ENCODE measurements at regions not wholly inside any gene's neighbourhood (a gene's known extent, or its start where the extent isn't known, plus 50 kb on each side); places are given as distances from the start of the nearest gene placed in this dataset.

DNA sequence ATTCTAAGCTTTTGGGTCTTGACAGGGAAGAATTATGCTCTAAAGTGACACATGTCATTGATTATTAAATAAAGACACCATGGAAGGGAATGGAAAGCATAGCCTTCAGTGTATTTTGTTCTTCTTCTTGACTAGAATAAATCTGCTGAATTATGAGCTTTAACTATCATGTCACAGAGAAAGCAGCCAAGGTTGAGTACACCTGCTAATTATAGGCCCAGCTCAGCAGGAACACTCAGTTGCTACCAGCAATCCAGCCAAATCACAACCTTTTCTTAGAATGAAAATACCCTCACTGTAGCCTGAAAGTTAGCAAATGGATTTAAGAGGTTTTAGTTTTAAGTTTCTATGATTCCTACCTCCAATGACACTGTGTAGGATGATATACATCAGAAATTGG lies 225.3 kb upstream of the RHOBTB1 start:
- TF ChIP-seq EP300 (IDR thresholded peaks at IDR 0.05) (no peak), POLR2A (IDR thresholded peaks at IDR 0.05) (no peak), POLR2AphosphoS5 (IDR thresholded peaks at IDR 0.05) (no peak)
- TF ChIP-seq, protein P1, sequence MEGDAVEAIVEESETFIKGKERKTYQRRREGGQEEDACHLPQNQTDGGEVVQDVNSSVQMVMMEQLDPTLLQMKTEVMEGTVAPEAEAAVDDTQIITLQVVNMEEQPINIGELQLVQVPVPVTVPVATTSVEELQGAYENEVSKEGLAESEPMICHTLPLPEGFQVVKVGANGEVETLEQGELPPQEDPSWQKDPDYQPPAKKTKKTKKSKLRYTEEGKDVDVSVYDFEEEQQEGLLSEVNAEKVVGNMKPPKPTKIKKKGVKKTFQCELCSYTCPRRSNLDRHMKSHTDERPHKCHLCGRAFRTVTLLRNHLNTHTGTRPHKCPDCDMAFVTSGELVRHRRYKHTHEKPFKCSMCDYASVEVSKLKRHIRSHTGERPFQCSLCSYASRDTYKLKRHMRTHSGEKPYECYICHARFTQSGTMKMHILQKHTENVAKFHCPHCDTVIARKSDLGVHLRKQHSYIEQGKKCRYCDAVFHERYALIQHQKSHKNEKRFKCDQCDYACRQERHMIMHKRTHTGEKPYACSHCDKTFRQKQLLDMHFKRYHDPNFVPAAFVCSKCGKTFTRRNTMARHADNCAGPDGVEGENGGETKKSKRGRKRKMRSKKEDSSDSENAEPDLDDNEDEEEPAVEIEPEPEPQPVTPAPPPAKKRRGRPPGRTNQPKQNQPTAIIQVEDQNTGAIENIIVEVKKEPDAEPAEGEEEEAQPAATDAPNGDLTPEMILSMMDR (IDR thresholded peaks at IDR 0.05) = no peak
- Histone ChIP-seq H3K36me3 (no peaks in the 10 kb centered on the region), H3K27me3 (no peaks in the 10 kb centered on the region), H3K4me1 (peaks cover 0 to 4% (median under 1%) of the 10 kb centered on the region in 4 donors), H3K27ac (no peak overlapping the region), H3K4me3 (no peak overlapping the region), H3K9me3 (no peaks in the 10 kb centered on the region)
- no peak for ATAC-seq (ENCODE audit: low FRiP score in 2 of 2)
- no peak for DNase-seq

DNA sequence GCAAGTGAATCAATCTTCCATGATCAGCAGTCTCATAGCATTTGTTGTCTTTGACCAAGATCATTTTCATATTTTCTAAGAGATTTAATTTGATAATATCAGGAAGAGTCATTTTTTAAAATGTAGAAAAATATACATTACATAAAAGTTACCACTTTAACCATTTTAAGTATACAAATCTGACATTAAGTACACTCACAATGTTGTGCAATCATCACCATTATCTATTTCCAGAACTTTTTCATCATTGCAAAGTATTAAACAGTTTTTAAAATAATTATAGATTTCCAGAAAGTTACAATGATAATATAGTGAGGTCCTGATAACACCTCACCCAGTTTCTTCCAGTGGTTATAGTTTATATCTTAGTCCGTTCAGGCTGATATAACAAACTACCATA lies 222.5 kb upstream of the RHOBTB1 start:
- Histone ChIP-seq H3K27ac (no peak overlapping the region), H3K36me3 (no peaks in the 10 kb centered on the region), H3K4me1 (peaks cover 0 to 7% (median 3%) of the 10 kb centered on the region in 4 donors), H3K9me3 (no peaks in the 10 kb centered on the region), H3K4me3 (no peak overlapping the region), H3K27me3 (no peaks in the 10 kb centered on the region)
- no peak for ATAC-seq (ENCODE audit: low FRiP score in 2 of 2)
- no peak for DNase-seq
- 53 to 62% methylated on average over 1 of the region's 1 CpG for whole genome bisulfite sequencing, 2 donors
- TF ChIP-seq EP300 (IDR thresholded peaks at IDR 0.05) (no peak), POLR2AphosphoS5 (IDR thresholded peaks at IDR 0.05) (no peak), POLR2A (IDR thresholded peaks at IDR 0.05) (no peak)
- TF ChIP-seq, protein P1 (IDR thresholded peaks at IDR 0.05) = no peak

DNA sequence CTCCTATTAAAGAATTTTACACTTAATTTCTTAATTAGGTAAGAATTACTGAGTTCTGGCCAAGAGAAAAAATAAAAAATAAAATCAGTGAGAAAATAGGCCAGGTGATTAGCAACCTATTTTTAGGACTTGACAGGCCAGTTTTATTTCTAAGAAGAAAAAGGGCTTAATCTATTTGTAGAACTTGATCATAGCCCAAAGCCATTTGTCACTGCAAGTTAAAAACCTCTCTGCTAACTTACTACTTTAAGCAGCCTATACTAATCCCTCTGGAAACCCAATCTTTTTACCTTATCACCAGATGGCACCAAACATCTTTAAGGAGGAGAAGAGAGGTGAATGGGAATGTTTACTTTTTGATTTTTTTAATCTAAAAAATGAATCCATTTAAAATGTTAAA lies 222.1 kb upstream of the RHOBTB1 start:
- H3K36me3 ChIP-seq = no peaks in the 10 kb centered on the region
- no peaks in the 10 kb centered on the region for H3K9me3 ChIP-seq
- TF ChIP-seq, protein P1 (IDR thresholded peaks at IDR 0.05) = no peak
- TF ChIP-seq POLR2A (IDR thresholded peaks at IDR 0.05) (no peak), EP300 (IDR thresholded peaks at IDR 0.05) (no peak), POLR2AphosphoS5 (IDR thresholded peaks at IDR 0.05) (no peak)
- ATAC-seq (ENCODE audit: low FRiP score in 2 of 2) (no peak), DNase-seq (no peak)
- no peak overlapping the region for H3K4me3 ChIP-seq
- no peak overlapping the region for H3K27ac ChIP-seq
- H3K4me1 ChIP-seq = peaks cover 0 to 7% (median 3%) of the 10 kb centered on the region in 4 donors
- H3K27me3 ChIP-seq = no peaks in the 10 kb centered on the region

DNA sequence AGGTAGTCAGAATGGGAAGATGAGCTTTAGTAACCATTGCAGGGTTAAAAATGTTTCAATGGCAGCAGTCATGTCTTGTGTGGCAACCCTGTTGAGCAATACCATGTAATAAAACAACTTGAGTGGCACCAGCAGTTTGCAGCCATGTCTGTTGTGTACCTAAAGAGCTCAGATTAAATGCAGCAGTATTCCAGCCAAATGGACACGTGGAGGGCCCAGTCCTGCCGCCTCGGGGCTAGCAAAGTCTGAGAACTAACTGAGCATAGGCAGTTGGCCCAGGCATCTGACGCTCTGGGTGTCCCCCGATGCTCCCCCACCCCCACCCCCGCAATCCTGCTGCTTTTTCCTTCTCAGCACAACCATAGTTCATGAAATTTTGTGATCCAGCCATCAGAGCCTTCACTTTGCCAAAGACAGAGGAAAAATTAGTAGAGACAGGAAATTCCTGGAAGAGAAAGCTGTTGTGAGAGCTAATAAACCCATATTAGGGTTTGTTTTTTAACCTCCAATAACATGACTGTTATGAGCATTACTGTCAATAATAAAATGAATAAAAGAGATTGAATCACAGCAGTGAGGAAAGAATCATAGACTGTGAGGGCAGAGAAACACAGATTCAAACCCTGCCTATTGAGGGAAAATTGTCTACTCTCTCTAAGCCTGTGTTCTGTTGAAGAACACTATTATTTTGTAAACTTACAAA lies 220.6 kb upstream of the RHOBTB1 start:
- DNase-seq = peak; percentile 27 to 58
- no peak for TF ChIP-seq POLR2AphosphoS5 (IDR thresholded peaks at IDR 0.05)
- TF ChIP-seq POLR2A (IDR thresholded peaks at IDR 0.05) = no peak
- no peak for TF ChIP-seq EP300 (IDR thresholded peaks at IDR 0.05)
- TF ChIP-seq, protein P1 (IDR thresholded peaks at IDR 0.05) = no peak
- H3K36me3 ChIP-seq = no peaks in the 10 kb centered on the region
- no peak overlapping the region for H3K4me3 ChIP-seq
- no peak overlapping the region for H3K27ac ChIP-seq
- ATAC-seq (ENCODE audit: low FRiP score in 2 of 2) = no peak
- H3K27me3 ChIP-seq = no peaks in the 10 kb centered on the region
- 40 to 52% methylated on average over 1 to 6 of the region's 6 CpGs for WGBS, 2 donors
- peaks cover 0 to 7% (median 3%) of the 10 kb centered on the region in 4 donors for H3K4me1 ChIP-seq
- no peaks in the 10 kb centered on the region for H3K9me3 ChIP-seq

DNA sequence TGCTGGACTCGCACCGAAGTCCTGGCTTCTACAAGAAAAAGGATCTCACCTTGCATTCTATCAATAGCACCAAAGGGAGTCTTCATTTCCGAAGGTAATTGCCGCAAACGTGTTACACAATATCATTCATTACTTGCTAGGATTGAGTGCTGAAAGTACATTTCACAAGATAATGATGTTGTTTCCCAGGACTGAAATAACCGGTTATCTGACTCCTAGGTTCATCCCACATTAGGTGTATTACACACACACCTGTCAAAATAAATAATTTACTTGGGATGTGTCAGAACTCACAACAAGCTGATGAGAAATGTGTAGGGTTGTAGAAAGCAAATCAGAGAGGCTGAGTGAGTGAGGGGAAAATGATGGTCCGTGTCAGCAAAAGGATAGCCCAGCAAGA lies 219.4 kb upstream of the RHOBTB1 start:
- H3K27me3 ChIP-seq = no peaks in the 10 kb centered on the region
- TF ChIP-seq, protein P1 (IDR thresholded peaks at IDR 0.05) = no peak
- TF ChIP-seq POLR2A (IDR thresholded peaks at IDR 0.05) = no peak
- no peak for TF ChIP-seq EP300 (IDR thresholded peaks at IDR 0.05)
- TF ChIP-seq POLR2AphosphoS5 (IDR thresholded peaks at IDR 0.05) = no peak
- no peak for ATAC-seq (ENCODE audit: low FRiP score in 2 of 2)
- no peak overlapping the region for H3K4me3 ChIP-seq
- WGBS, 2 donors = 86 to 89% methylated on average over 7 of the region's 7 CpGs
- no peak overlapping the region for H3K27ac ChIP-seq
- no peaks in the 10 kb centered on the region for H3K36me3 ChIP-seq
- peaks cover 0 to 7% (median 3%) of the 10 kb centered on the region in 4 donors for H3K4me1 ChIP-seq
- DNase-seq = no peak
- H3K9me3 ChIP-seq = no peaks in the 10 kb centered on the region
